ENCODE measurements at regions not wholly inside any gene's neighbourhood (a gene's known extent, or its start where the extent isn't known, plus 50 kb on each side); places are given as distances from the start of the nearest gene placed in this dataset.
"Not testable (repeated sequence)": the region's sequence is repeated elsewhere in the genome, so short reads cannot be mapped to it uniquely, and the experiment has no call there.

GRCh38 chr7:34497153-34497777, 160.8 kb upstream of the NPSR1 start:
- DNase-seq: no peak

- no peak for DNase-seq
These were observed 156.9 kb upstream of the NPSR1 start for GRCh38 chr7:34501156-34501555.

- no peak for DNase-seq
These were observed 150.8 kb upstream of the NPSR1 start for GRCh38 chr7:34507191-34507590.

- no peak for DNase-seq
These were observed 134.6 kb upstream of the NPSR1 start for GRCh38 chr7:34523226-34523918.

DNA sequence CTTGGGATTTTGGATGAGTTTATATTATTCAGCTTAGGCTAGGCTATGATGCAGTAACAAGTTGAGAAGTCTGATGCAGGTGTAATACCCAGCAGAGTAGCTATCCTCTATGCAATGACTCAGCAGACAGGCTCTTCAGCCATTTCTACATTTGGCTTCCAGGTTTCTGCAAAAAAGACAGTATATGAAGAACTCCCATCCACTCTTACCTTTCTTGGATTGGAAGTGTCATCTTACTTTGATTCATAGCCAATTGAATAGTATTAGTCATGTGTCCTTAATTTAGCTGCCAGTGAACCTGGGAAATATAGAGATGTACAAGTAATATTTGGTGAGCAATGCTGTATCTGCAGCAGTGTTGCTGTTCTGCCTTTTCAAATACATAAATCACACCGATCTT, 127.8 kb upstream of the NPSR1 start:
- no peak for DNase-seq

- DNase-seq: no peak
These were observed 119.0 kb upstream of the NPSR1 start for GRCh38 chr7:34539003-34539402.

DNA sequence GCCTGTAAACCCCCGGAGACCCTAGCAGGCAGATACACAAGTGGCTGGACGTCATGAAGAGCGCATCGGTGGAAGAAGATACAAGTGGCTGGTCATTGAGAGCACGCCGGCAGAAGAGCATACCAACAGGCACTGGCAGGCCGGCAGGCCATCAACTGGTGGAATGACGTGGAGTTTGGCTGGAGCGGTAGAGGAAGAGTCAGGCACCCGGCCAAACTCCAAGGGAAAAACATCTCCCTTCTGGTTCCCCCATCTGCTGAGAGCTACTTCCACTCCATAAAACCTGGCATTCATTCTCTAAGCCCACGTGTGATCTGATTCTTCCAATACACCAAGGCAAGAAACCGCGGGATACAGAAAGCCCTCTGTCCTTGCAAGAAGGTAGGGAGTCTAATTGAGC, 113.4 kb upstream of the NPSR1 start:
- no peak for DNase-seq

DNA sequence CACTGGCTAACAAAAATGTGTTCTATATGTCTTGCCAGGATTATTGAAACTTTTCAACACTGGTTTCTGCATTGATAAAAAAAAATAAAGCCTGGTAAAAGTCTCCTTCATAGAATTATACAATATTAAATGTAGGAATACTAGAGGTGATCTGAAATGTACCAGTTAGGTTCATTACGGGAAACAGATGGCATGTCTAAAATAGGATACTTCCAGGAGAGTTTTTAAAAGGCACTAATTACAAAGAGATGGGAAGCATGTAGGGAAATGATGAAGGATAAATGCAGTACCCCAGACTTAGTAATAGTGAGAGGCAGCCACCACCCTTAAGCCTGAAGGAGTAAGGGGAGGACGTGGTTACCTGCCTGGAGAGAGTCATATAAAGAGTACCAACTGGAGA, 107.0 kb upstream of the NPSR1 start:
- no peak for DNase-seq

DNA sequence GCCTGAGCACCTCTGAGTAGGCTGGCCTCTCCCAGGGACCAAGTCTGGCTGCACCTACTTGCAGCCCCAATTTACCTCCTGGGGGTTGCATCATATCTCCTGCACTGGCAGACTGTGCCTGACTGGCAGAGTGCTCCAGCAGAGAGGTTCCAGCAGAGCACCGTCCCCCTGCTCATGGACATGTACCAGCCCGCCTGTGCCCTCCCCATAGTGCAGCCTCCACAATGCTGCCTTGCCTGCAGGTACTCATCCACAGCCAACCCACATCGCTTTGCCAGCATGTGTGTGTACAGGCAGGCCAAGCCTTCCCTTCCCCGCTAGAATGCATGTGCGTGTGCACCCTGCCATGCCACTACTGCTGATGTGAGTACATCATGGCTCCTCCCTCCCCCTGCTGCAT, 105.5 kb upstream of the NPSR1 start:
- DNase-seq: no peak

DNA sequence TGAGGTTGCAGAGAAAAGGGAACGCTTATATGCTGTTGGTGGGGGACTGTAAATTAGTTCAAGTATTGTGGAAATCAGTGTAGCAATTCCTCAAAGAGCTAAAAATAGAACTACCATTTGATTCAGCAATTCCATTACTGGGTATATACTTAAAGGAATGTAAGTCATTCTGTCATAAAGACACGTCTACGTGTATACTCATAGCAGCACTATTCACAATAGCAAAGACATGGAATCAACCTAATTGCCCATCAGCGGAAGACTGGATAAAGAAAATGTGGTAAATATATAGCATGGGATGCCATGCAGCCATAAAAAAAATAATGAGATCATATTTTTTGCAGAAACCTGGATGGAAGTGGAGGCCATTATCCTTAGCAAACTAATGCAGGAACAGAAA, 100.0 kb upstream of the NPSR1 start:
- DNase-seq: no peak

GRCh38 chr7:34564091-34564490, 93.9 kb upstream of the NPSR1 start:
- DNase-seq: no peak

- DNase-seq: no peak
These were observed 90.1 kb upstream of the NPSR1 start for GRCh38 chr7:34567906-34568305.

- no peak for DNase-seq
These were observed 87.9 kb upstream of the NPSR1 start for GRCh38 chr7:34569975-34570699.

DNA sequence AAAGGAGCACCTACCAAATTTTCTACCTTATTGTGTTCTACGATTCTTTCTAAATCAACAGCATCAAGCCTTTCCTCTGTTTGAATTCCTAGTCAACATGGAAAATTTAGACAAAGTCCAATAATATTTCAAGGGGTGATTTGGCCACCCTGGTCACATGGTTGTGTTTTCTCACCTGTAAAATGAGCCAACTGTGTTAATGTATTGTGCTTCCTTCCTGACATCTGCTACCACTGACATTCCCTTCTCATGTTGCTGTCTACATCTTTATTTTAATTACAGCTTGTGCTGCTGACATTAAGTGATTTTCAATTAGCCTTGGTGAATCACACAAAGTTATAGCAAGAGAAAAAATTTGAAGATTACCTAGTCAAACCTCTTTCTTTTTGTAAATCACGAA, 83.0 kb upstream of the NPSR1 start:
- no peak for DNase-seq

DNA sequence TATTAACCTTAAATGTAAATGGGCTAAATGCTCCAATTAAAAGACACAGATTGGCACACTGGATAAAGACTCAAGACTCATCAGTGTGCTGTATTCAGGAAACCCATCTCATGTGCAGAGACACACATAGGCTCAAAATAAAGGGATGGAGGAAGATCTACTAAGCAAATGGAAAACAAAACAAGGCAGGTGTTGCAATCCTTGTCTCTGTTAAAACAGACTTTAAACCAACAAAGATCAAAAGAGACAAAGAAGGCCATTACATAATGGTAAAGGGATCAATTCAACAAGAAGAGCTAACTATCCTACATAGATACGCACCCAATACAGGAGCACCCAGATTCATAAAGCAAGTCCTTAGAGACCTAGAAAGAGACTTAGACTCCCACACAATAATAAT, 80.1 kb upstream of the NPSR1 start:
- DNase-seq: not testable (repeated sequence)

DNA sequence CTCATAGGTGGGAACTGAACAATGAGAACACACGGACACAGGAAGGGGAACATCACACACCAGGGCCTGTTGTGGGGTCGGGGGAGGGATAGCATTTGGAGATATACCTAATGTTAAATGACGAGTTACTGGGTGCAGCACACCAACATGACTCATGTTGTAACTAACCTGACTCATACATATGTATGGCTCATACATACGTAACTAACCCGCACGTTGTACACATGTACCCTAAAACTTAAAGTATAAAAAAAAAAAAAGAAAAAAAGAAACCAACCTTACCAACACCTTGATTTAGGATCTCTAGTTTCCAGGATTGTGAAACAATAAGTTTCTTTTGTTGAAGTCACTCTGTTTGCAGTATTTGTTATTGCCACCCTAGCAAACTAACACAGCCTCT, 76.3 kb upstream of the NPSR1 start:
- not testable (repeated sequence) for DNase-seq

GRCh38 chr7:34584526-34584925, 73.5 kb upstream of the NPSR1 start:
- DNase-seq: no peak

- DNase-seq: no peak
These were observed 61.1 kb upstream of the NPSR1 start for GRCh38 chr7:34596887-34597286.

DNA sequence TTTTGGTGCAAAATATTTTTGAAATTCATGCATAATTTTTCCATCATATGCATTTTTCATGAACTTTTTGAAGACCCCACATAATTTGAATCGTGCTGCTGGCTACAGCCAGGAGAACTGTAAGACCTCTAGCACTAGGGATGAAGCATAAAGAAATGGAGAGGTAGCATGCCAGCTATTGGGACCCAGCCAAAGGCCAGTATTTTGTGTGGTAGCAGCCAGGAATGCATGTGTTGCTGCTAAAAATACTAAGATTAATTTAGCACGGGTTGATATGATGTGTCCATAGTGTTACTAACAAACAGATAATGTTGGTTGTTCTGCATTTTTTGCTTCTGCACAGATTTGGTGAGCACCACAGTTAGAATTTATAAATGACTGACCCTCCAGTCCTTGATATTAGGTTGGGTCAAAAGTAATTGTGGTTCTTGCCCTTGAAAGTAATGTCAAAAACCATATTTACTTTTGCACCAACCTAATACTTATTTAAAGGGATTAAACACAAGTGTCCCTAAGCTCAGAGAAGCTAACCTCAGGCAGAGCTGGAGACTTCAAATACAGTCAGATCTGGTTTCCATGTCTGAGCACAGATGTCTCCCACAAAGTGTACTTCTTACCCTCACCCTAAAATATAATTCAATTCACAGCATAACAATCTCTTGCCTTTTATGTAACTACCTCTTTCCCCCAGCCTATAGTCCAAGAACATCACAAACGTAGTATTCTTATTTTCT, 54.1 kb upstream of the NPSR1 start:
- no peak for DNase-seq
